ENCODE measurements at regions not wholly inside any gene's neighbourhood (a gene's known extent, or its start where the extent isn't known, plus 50 kb on each side); places are given as distances from the start of the nearest gene placed in this dataset.

DNA sequence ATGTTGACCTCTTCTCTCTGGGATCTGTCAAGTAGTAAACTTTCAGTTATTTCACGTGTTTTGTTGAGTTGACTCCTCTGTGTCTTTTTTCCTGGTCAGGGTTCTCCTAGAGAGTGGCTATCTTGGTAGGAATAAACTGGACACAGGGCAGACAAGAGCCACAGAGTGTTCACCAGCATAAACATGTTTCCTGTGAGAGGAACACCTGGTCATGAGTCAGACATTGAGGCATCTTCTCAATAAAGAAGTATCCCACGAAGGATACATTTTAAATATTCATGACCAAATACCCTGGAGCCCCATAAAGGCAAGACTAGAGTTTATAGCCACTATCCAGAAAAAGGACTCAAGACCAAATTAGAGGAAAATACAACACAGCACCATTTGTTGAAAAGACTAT, 269.7 kb upstream of the ZNF521 start:
- TF ChIP-seq EZH2 (IDR thresholded peaks at IDR 0.05; ENCODE audit: low read length, unreplicated experiment) (no peak), EZH2phosphoT487 (IDR thresholded peaks at IDR 0.05; ENCODE audit: borderline replicate concordance, low read length) (no peak)
- TF ChIP-seq, protein P1, sequence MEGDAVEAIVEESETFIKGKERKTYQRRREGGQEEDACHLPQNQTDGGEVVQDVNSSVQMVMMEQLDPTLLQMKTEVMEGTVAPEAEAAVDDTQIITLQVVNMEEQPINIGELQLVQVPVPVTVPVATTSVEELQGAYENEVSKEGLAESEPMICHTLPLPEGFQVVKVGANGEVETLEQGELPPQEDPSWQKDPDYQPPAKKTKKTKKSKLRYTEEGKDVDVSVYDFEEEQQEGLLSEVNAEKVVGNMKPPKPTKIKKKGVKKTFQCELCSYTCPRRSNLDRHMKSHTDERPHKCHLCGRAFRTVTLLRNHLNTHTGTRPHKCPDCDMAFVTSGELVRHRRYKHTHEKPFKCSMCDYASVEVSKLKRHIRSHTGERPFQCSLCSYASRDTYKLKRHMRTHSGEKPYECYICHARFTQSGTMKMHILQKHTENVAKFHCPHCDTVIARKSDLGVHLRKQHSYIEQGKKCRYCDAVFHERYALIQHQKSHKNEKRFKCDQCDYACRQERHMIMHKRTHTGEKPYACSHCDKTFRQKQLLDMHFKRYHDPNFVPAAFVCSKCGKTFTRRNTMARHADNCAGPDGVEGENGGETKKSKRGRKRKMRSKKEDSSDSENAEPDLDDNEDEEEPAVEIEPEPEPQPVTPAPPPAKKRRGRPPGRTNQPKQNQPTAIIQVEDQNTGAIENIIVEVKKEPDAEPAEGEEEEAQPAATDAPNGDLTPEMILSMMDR (conservative IDR thresholded peaks at IDR 0.05; ENCODE audit: low read depth, low read length) = no peak
- ChIA-PET POLR2A (ENCODE audit: unreplicated experiment) (no interaction called here), CTCF (no interaction called here)
- no peak overlapping the region for H3K4me3 ChIP-seq (ENCODE audit: low read length)
- H3K4me2 ChIP-seq (ENCODE audit: low read length) = no peak overlapping the region
- no peaks in the 10 kb centered on the region for H3F3A ChIP-seq (ENCODE audit: low read length, unreplicated experiment)
- H3K9me2 ChIP-seq (replicated peaks; ENCODE audit: low read length) = no peaks in the 10 kb centered on the region
- intact Hi-C loops (cut with micrococcal nuclease) = no loop called here
- H3K9me3 ChIP-seq (ENCODE audit: low read length) = no peaks in the 10 kb centered on the region
- no peaks in the 10 kb centered on the region for H3K4me1 ChIP-seq (ENCODE audit: insufficient read depth, low read length)
- no peak overlapping the region for H2AFZ ChIP-seq (ENCODE audit: low read length)
- no peak overlapping the region for H3K9ac ChIP-seq (ENCODE audit: low read length)
- DNase-seq (no peak), ATAC-seq (no peak)
- H3K27ac ChIP-seq (ENCODE audit: low read length) = no peak overlapping the region
- H3K79me2 ChIP-seq (ENCODE audit: low read length) = no peaks in the 10 kb centered on the region
- BruUV-seq (replicated peaks) = no TSS peak
- H3K27me3 ChIP-seq (ENCODE audit: low read length) = no peaks in the 10 kb centered on the region; the same call in 1 of the 2 replicates
- no peaks in the 10 kb centered on the region for H3K36me3 ChIP-seq (ENCODE audit: low read depth, low read length)
- H4K20me1 ChIP-seq (ENCODE audit: low read length) = no peaks in the 10 kb centered on the region

DNA sequence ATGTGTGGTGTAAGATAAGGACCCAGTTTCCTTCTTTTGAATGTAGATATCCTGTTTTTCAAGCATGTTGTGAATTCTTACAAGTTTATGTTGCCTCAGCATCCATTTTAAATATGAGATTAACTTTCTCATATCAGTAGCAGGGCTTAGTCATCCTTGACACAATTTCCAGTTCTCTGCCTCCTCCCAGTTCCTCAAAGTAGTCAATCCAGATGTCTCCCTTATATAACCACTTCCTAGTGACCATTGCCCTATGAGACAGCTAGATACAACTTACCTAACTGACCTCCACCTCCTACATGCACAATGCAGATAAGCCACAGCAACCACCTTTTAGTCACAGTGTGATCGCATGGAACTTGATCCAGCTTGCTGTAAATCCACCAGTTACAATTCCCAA, 269.2 kb upstream of the ZNF521 start:
- H4K20me1 ChIP-seq (ENCODE audit: low read length) = no peaks in the 10 kb centered on the region
- intact Hi-C loops (cut with micrococcal nuclease) = no loop called here
- no peak overlapping the region for H3K4me3 ChIP-seq (ENCODE audit: low read length)
- H3K9ac ChIP-seq (ENCODE audit: low read length) = no peak overlapping the region
- no peaks in the 10 kb centered on the region; the same call in 1 of the 2 replicates for H3K27me3 ChIP-seq (ENCODE audit: low read length)
- H3K36me3 ChIP-seq (ENCODE audit: low read depth, low read length) = no peaks in the 10 kb centered on the region
- no peak overlapping the region for H2AFZ ChIP-seq (ENCODE audit: low read length)
- H3K79me2 ChIP-seq (ENCODE audit: low read length) = no peaks in the 10 kb centered on the region
- no peak overlapping the region for H3K27ac ChIP-seq (ENCODE audit: low read length)
- ChIA-PET POLR2A (ENCODE audit: unreplicated experiment) (no interaction called here), CTCF (no interaction called here)
- DNase-seq (no peak), ATAC-seq (no peak)
- no peaks in the 10 kb centered on the region for H3F3A ChIP-seq (ENCODE audit: low read length, unreplicated experiment)
- no peaks in the 10 kb centered on the region for H3K9me2 ChIP-seq (replicated peaks; ENCODE audit: low read length)
- H3K9me3 ChIP-seq (ENCODE audit: low read length) = no peaks in the 10 kb centered on the region
- no peaks in the 10 kb centered on the region for H3K4me1 ChIP-seq (ENCODE audit: insufficient read depth, low read length)
- no TSS peak for BruUV-seq (replicated peaks)
- TF ChIP-seq EZH2phosphoT487 (IDR thresholded peaks at IDR 0.05; ENCODE audit: borderline replicate concordance, low read length) = no peak
- TF ChIP-seq, protein P1 (conservative IDR thresholded peaks at IDR 0.05; ENCODE audit: low read depth, low read length) = no peak
- TF ChIP-seq EZH2 (IDR thresholded peaks at IDR 0.05; ENCODE audit: low read length, unreplicated experiment) = no peak
- no peak overlapping the region for H3K4me2 ChIP-seq (ENCODE audit: low read length)

DNA sequence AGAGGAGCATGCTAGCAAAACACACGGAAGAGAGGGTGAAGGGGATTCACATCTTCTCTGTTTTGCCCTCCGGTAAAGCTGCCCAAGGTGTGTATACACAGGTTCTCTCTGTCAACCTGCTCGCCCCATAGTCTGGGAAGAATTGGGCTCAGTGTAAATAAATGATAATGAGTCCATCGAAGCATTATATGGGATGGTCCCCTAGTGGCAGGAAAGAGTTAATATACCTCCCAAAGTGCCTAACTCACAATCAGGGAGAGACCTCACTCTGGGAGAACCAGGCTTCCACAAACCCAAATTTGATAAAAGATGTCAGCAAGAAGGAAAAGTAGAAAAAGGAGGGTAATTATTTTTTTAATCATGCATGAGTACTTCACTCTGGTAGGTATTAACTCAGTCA, 262.2 kb upstream of the ZNF521 start:
- TF ChIP-seq EZH2 (IDR thresholded peaks at IDR 0.05; ENCODE audit: low read length, unreplicated experiment) (no peak), EZH2phosphoT487 (IDR thresholded peaks at IDR 0.05; ENCODE audit: borderline replicate concordance, low read length) (no peak)
- TF ChIP-seq, protein P1 (conservative IDR thresholded peaks at IDR 0.05; ENCODE audit: low read depth, low read length) = peak; percentile 17; the same call in 1 of the 2 replicates
- Histone ChIP-seq H2AFZ (ENCODE audit: low read length) (no peak overlapping the region), H3K27me3 (ENCODE audit: low read length) (no peaks in the 10 kb centered on the region; the same call in 1 of the 2 replicates), H3K36me3 (ENCODE audit: low read depth, low read length) (no peaks in the 10 kb centered on the region), H3K9ac (ENCODE audit: low read length) (no peak overlapping the region), H3K4me3 (ENCODE audit: low read length) (no peak overlapping the region), H3K4me1 (ENCODE audit: insufficient read depth, low read length) (no peaks in the 10 kb centered on the region), H3K9me3 (ENCODE audit: low read length) (no peaks in the 10 kb centered on the region), H3K79me2 (ENCODE audit: low read length) (no peaks in the 10 kb centered on the region), H3F3A (ENCODE audit: low read length, unreplicated experiment) (no peaks in the 10 kb centered on the region), H4K20me1 (ENCODE audit: low read length) (no peaks in the 10 kb centered on the region), H3K4me2 (ENCODE audit: low read length) (no peak overlapping the region), H3K27ac (ENCODE audit: low read length) (no peak overlapping the region), H3K9me2 (replicated peaks; ENCODE audit: low read length) (no peaks in the 10 kb centered on the region)
- CTCF ChIA-PET = no interaction called here
- POLR2A ChIA-PET (ENCODE audit: unreplicated experiment) = no interaction called here
- DNase-seq = no peak
- intact Hi-C loops (cut with micrococcal nuclease) = no loop called here
- ATAC-seq = no peak
- BruUV-seq (replicated peaks) = no TSS peak
